IMR-90 (cell line): ENCODE measurements at regions not wholly inside any gene's neighbourhood (a gene's known extent, or its start where the extent isn't known, plus 50 kb on each side); places are given as distances from the start of the nearest gene placed in this dataset.

Experiments
- ATAC-seq: fragments of 200-7000 bp; cut with Tn5 transposase; 2 replicates; pipeline ENCODE4 v1.9.1; 2020; ENCODE audit warnings: low read depth, mild to moderate bottlenecking, moderate library complexity
- BruUV-seq: library from RNA; stranded (reverse); fragments of 400-500 nt; replicated peaks from 2 replicates; lab custom pipeline; 2021; lab: Mats Ljungman, UMichigan
- CTCF ChIA-PET: fragments of 300-600 bp; formaldehyde crosslinking; extraction: SDS; loops from one replicate; lab custom pipeline; 2021; ENCODE audit warnings: antibody characterized with exemption; lab: Yijun Ruan, JAX
- POLR2A ChIA-PET: fragments of 300-600 bp; sonication (Branson Sonifier 250); formaldehyde crosslinking; loops from one replicate; lab custom pipeline; 2022; ENCODE audit warnings: antibody characterized with exemption; ENCODE audit not compliant: unreplicated experiment; lab: Charles Lee
- DNase-seq: peaks from one replicate; pipeline ENCODE4 v3.0.0; 2013
- H2AFZ ChIP-seq: replicated peaks from 2 replicates; pipeline ENCODE3; 2013; ENCODE audit warnings: low read length, mild to moderate bottlenecking; ENCODE audit not compliant: poor library complexity
- H2AK5ac ChIP-seq: 2 replicates; pipeline ENCODE4 v1.6.1; 2013; ENCODE audit warnings: low read depth, low read length, inconsistent platforms
- H2AK9ac ChIP-seq: replicated peaks from 2 replicates; pipeline ENCODE3; 2013; ENCODE audit warnings: mild to moderate bottlenecking, low read depth, low read length, moderate library complexity; ENCODE audit not compliant: poor library complexity
- H2BK120ac ChIP-seq: 2 replicates; pipeline ENCODE4 v1.6.1; 2013; ENCODE audit warnings: low read depth, low read length, inconsistent platforms
- H2BK15ac ChIP-seq: 3 replicates; pipeline ENCODE4 v1.6.1; 2013; ENCODE audit warnings: low read depth, low read length, inconsistent platforms
- H2BK20ac ChIP-seq: 2 replicates; pipeline ENCODE4 v1.6.1; 2013; ENCODE audit warnings: low read depth, mild to moderate bottlenecking, inconsistent platforms, low read length, moderate library complexity
- H2BK5ac ChIP-seq: 2 replicates; pipeline ENCODE4 v1.6.1; 2013; ENCODE audit warnings: mild to moderate bottlenecking, low read depth, low read length, inconsistent platforms; ENCODE audit not compliant: poor library complexity, severe bottlenecking
- H3K14ac ChIP-seq: replicated peaks from 2 replicates; pipeline ENCODE4 v1.6.1; 2013; ENCODE audit warnings: low read depth, low read length, inconsistent platforms
- H3K18ac ChIP-seq: 2 replicates; pipeline ENCODE4 v1.6.1; 2013; ENCODE audit warnings: low read depth, low read length, control low read depth
- H3K23ac ChIP-seq: 2 replicates; pipeline ENCODE4 v1.6.1; 2013; ENCODE audit warnings: low read depth, low read length, inconsistent platforms
- H3K27ac ChIP-seq: 2 replicates; pipeline ENCODE4 v1.5.1; 2013; ENCODE audit warnings: mild to moderate bottlenecking, control low read depth, low read length; ENCODE audit not compliant: insufficient read depth
- H3K27me3 ChIP-seq: 2 replicates; pipeline ENCODE4 v1.6.1; 2013; ENCODE audit warnings: low read length; ENCODE audit not compliant: control insufficient read depth, insufficient read depth
- H3K36me3 ChIP-seq: 2 replicates; pipeline ENCODE4 v1.6.1; 2013; ENCODE audit warnings: low read length, mixed read lengths; ENCODE audit not compliant: control insufficient read depth, insufficient read depth
- H3K4ac ChIP-seq: 2 replicates; pipeline ENCODE4 v1.6.1; 2013; ENCODE audit warnings: low read depth, low read length, inconsistent platforms
- H3K4me1 ChIP-seq: 2 replicates; pipeline ENCODE4 v1.6.1; 2013; ENCODE audit warnings: low read length, mixed read lengths; ENCODE audit not compliant: control insufficient read depth, insufficient read depth
- H3K4me2 ChIP-seq: 2 replicates; pipeline ENCODE4 v1.6.1; 2013; ENCODE audit warnings: low read depth, mild to moderate bottlenecking, control low read depth, low read length, moderate library complexity
- H3K4me3 ChIP-seq: 2 replicates; pipeline ENCODE4 v1.5.1; 2013; ENCODE audit warnings: low read depth, mild to moderate bottlenecking, control low read depth, low read length, moderate library complexity; ENCODE audit not compliant: insufficient read depth
- H3K56ac ChIP-seq: 2 replicates; pipeline ENCODE4 v1.6.1; 2013; ENCODE audit warnings: low read length, inconsistent platforms; ENCODE audit not compliant: insufficient read depth; ENCODE audit errors: extremely low read depth
- H3K79me1 ChIP-seq, 2 experiments: 2 replicates each; pipeline ENCODE4 v1.6.1; 2013; ENCODE audit warnings: low read length in 2 of 2, inconsistent platforms in 1 of 2, low read depth in 1 of 2
- H3K9ac ChIP-seq: 2 replicates; pipeline ENCODE4 v1.6.1; 2013; ENCODE audit warnings: low read depth, low read length, control low read depth
- H3K9me1 ChIP-seq: 2 replicates; pipeline ENCODE4 v1.6.1; 2013; ENCODE audit warnings: low read length, inconsistent platforms; ENCODE audit not compliant: insufficient read depth
- H3K9me3 ChIP-seq: 2 replicates; pipeline ENCODE4 v1.6.1; 2013; ENCODE audit warnings: low read length; ENCODE audit not compliant: control insufficient read depth, insufficient read depth
- H4K20me1 ChIP-seq: 2 replicates; pipeline ENCODE4 v1.6.1; 2013; ENCODE audit warnings: low read length, inconsistent platforms; ENCODE audit not compliant: insufficient read depth
- H4K5ac ChIP-seq: 2 replicates; pipeline ENCODE4 v1.6.1; 2013; ENCODE audit warnings: mild to moderate bottlenecking, low read depth, low read length, control low read depth
- H4K8ac ChIP-seq, 2 experiments: 2 replicates each; pipeline ENCODE4 v1.6.1; 2013; ENCODE audit warnings: low read depth in 2 of 2, low read length in 2 of 2, control low read depth in 1 of 2, inconsistent platforms in 1 of 2
- H4K91ac ChIP-seq: 2 replicates; pipeline ENCODE4 v1.6.1; 2013; ENCODE audit warnings: low read depth, low read length, inconsistent platforms; ENCODE audit not compliant: insufficient read depth
- BHLHE40 ChIP-seq: fragments of 150-350 bp; IDR thresholded peaks from 2 replicates; pipeline ENCODE4 v1.6.1; 2016; ENCODE audit warnings: mild to moderate bottlenecking, low read depth, low read length
- CEBPB ChIP-seq: IDR thresholded peaks from 2 replicates; pipeline ENCODE4 v1.6.1; 2012; ENCODE audit warnings: low read depth, low read length, improper control_type of control experiment
- CHD1 ChIP-seq: IDR thresholded peaks from 2 replicates; pipeline ENCODE4 v1.6.1; 2012; ENCODE audit warnings: low read depth, low read length, improper control_type of control experiment
- CTCF ChIP-seq: conservative IDR thresholded peaks from 2 replicates; pipeline ENCODE4 v1.5.1; 2012; ENCODE audit warnings: mild to moderate bottlenecking, low read depth, low read length, improper control_type of control experiment
- ELK1 ChIP-seq: fragments of 150-350 bp; IDR thresholded peaks from 2 replicates; pipeline ENCODE4 v1.6.1; 2016; ENCODE audit warnings: low read depth, mild to moderate bottlenecking, low read length, moderate library complexity, borderline replicate concordance
- FOS ChIP-seq: fragments of 150-350 bp; IDR thresholded peaks from 2 replicates; pipeline ENCODE4 v1.6.1; 2016; ENCODE audit warnings: low read depth, low read length
- MAFK ChIP-seq: IDR thresholded peaks from 2 replicates; pipeline ENCODE4 v1.6.1; 2012; ENCODE audit warnings: low read depth, low read length, improper control_type of control experiment
- MAZ ChIP-seq: IDR thresholded peaks from 2 replicates; pipeline ENCODE4 v1.6.1; 2012; ENCODE audit warnings: low read depth, mild to moderate bottlenecking, low read length, improper control_type of control experiment, moderate library complexity, borderline replicate concordance
- MXI1 ChIP-seq: IDR thresholded peaks from 2 replicates; pipeline ENCODE4 v1.6.1; 2012; ENCODE audit warnings: low read depth, mild to moderate bottlenecking, low read length, moderate library complexity, borderline replicate concordance
- NFE2L2 ChIP-seq: fragments of 150-350 bp; IDR thresholded peaks from 2 replicates; pipeline ENCODE4 v1.6.1; 2016; ENCODE audit warnings: low read depth, mild to moderate bottlenecking, low read length
- POLR2A ChIP-seq: IDR thresholded peaks from 2 replicates; pipeline ENCODE4 v1.6.1; 2012; ENCODE audit warnings: mild to moderate bottlenecking, low read depth, low read length
- RAD21 ChIP-seq: IDR thresholded peaks from 2 replicates; pipeline ENCODE4 v1.6.1; 2012; ENCODE audit warnings: low read length, improper control_type of control experiment
- RCOR1 ChIP-seq: IDR thresholded peaks from 2 replicates; pipeline ENCODE4 v1.6.1; 2012; ENCODE audit warnings: mild to moderate bottlenecking, low read length, improper control_type of control experiment; ENCODE audit not compliant: insufficient replicate concordance
- RFX5 ChIP-seq: IDR thresholded peaks from 2 replicates; pipeline ENCODE4 v1.8.0; 2012; ENCODE audit warnings: low read depth, mild to moderate bottlenecking, low read length, moderate library complexity
- SMC3 ChIP-seq: fragments of 150-350 bp; IDR thresholded peaks from 2 replicates; pipeline ENCODE4 v1.6.1; 2016; ENCODE audit warnings: low read depth, mild to moderate bottlenecking, antibody characterized with exemption, low read length, moderate library complexity
- WGBS, 2 experiments: methylation state at CpG; one replicate each; pipeline versions ENCODE4 v1.1.5 to v1.1.7; 2013; ENCODE audit warnings: missing lambda C conversion rate in 2 of 2; ENCODE audit not compliant: insufficient read length in 1 of 2; ENCODE audit errors: extremely low coverage in 2 of 2; 5-methylcytosine and 5-hydroxymethylcytosine counted together
- dilution Hi-C: fragments of 300-500 bp; cut with HindIII; formaldehyde crosslinking; loops from one replicate; pipeline ENCODE4 v1.14.3; 2018; ENCODE audit warnings: low sequenced_read_pairs; ENCODE audit not compliant: unreplicated experiment
- in situ Hi-C: fragments of 300-500 bp; cut with MboI; formaldehyde crosslinking; loops from 3 replicates; pipeline ENCODE4 v1.14.3; 2019; ENCODE audit warnings: low sequenced_read_pairs, inconsistent platforms, mixed read lengths
- intact Hi-C: fragments of 100-400 bp; cut with micrococcal nuclease; formaldehyde crosslinking; loops from 2 replicates; pipeline ENCODE4 v1.10.0; 2022
- TF ChIP-seq, protein P1 (sequence below): fragments of 150-350 bp; IDR thresholded peaks from 2 replicates; pipeline ENCODE4 v1.6.1; 2017; ENCODE audit warnings: mild to moderate bottlenecking, antibody characterized with exemption, low read length, low read depth

DNA sequence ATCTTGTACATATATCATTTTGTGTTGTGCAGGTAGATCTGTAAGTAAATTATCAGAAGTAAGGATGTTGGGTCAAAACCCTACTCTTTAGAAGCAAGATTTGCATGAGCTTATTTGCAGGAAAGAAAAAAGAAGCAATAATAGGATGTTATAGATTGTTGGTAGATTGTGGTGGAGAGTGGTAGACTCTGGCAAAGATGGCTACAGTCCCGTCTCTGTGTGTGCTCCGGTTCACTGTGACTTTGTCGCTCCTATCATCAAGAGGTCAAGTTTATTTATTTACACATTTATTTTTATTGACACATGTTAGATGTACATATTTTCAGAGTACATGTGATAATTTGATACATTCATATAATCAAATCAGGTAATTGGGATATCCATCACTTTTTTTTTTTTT is 81.0 kb upstream of the NDUFV2 start:
- H2BK120ac ChIP-seq: no peak overlapping the region
- ChIA-PET CTCF (no interaction called here), POLR2A (no interaction called here)
- H3K36me3 ChIP-seq: no peaks in the 10 kb centered on the region
- peaks cover 2% of the 10 kb centered on the region; the same call in 1 of the 2 replicates for H3K9me3 ChIP-seq
- in situ Hi-C loops: no loop called here
- H3K79me1 ChIP-seq: no peaks in the 10 kb centered on the region; a peak in 1 of 4 replicates
- H2BK20ac ChIP-seq: no peak overlapping the region
- TF ChIP-seq CTCF (no peak), RFX5 (no peak), ELK1 (no peak), SMC3 (no peak), CEBPB (no peak), POLR2A (no peak), MXI1 (no peak), BHLHE40 (no peak), FOS (no peak), CHD1 (no peak), MAFK (no peak), MAZ (no peak), RCOR1 (no peak), NFE2L2 (no peak), RAD21 (no peak)
- TF ChIP-seq, protein P1, sequence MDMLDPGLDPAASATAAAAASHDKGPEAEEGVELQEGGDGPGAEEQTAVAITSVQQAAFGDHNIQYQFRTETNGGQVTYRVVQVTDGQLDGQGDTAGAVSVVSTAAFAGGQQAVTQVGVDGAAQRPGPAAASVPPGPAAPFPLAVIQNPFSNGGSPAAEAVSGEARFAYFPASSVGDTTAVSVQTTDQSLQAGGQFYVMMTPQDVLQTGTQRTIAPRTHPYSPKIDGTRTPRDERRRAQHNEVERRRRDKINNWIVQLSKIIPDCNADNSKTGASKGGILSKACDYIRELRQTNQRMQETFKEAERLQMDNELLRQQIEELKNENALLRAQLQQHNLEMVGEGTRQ: no peak
- WGBS, 2 experiments: no CpG with 5 or more reads among the region's 3 CpGs
- no peaks in the 10 kb centered on the region; the same call in 1 of the 2 replicates for H4K20me1 ChIP-seq
- BruUV-seq: no TSS peak
- peaks cover 14% of the 10 kb centered on the region for H3K4me1 ChIP-seq
- no peak overlapping the region for H3K23ac ChIP-seq
- H4K5ac ChIP-seq: no peak overlapping the region
- H3K9me1 ChIP-seq: no peaks in the 10 kb centered on the region
- DNase-seq (no peak), ATAC-seq (no peak)
- no peak overlapping the region for H3K56ac ChIP-seq
- no peak overlapping the region for H3K4me3 ChIP-seq
- H3K9ac ChIP-seq: no peak overlapping the region
- H3K14ac ChIP-seq: no peak overlapping the region
- no peak overlapping the region for H3K27ac ChIP-seq
- no peak overlapping the region for H4K8ac ChIP-seq
- H3K27me3 ChIP-seq: no peaks in the 10 kb centered on the region
- dilution Hi-C loops: no loop called here
- no peak overlapping the region for H3K4ac ChIP-seq
- intact Hi-C loops: no loop called here
- H2AK9ac ChIP-seq: no peak overlapping the region
- no peak overlapping the region for H2AFZ ChIP-seq
- no peak overlapping the region; the same call in 2 of the 3 replicates for H2BK15ac ChIP-seq
- no peak overlapping the region for H2BK5ac ChIP-seq
- no peak overlapping the region for H3K4me2 ChIP-seq
- no peak overlapping the region for H3K18ac ChIP-seq
- no peak overlapping the region for H4K91ac ChIP-seq
- H2AK5ac ChIP-seq: no peak overlapping the region
